ENCODE measurements at regions not wholly inside any gene's neighbourhood (a gene's known extent, or its start where the extent isn't known, plus 50 kb on each side); places are given as distances from the start of the nearest gene placed in this dataset.

DNA sequence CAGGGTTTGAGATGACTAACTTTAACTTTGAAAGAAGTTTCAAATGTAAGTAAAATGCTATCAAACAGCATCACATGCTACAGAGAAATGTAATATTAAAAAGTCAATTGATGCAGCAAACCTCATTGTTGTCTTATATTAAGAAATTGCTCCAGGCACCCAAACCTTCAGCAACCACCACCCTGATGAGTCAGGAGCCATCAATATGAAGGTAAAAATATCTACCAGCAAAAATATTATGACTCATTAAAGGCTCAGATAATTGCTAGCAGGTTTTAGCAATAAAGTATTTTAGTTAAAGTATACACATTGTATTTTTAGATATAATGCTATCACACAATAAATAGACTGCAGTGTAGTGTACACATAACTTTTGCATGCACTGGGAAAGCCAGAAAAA is 746.3 kb downstream of the ZPLD1 start:
- no peak overlapping the region for H3K4me2 ChIP-seq (ENCODE audit: control insufficient read depth, insufficient read depth)
- in situ Hi-C loops (cut with MboI) (no loop called here), intact Hi-C loops (cut with micrococcal nuclease; ENCODE audit: unreplicated experiment) (no loop called here)
- no peaks in the 10 kb centered on the region for H3K79me2 ChIP-seq (ENCODE audit: control insufficient read depth, insufficient read depth, low read length)
- no peaks in the 10 kb centered on the region for H3K4me1 ChIP-seq (ENCODE audit: control insufficient read depth, insufficient read depth, low read length)
- ChIA-PET SMC1A (ENCODE audit: uncharacterized antibody, unreplicated experiment) (no interaction called here), POLR2A (no interaction called here), CTCF (no interaction called here), RAD21 (ENCODE audit: unreplicated experiment) (no interaction called here)
- H3K9me3 ChIP-seq (replicated peaks; ENCODE audit: control insufficient read depth, insufficient read depth, low read length): no peaks in the 10 kb centered on the region
- TF ChIP-seq HDGF (IDR thresholded peaks at IDR 0.05) (no peak), MTA2 (IDR thresholded peaks at IDR 0.05; ENCODE audit: low read depth) (no peak), RB1 (IDR thresholded peaks at IDR 0.05; ENCODE audit: borderline replicate concordance) (no peak), KAT2A (conservative IDR thresholded peaks at IDR 0.05; ENCODE audit: control insufficient read depth, low read depth, low read length) (no peak), BCL11A (IDR thresholded peaks at IDR 0.05; ENCODE audit: low read depth, low read length) (no peak), BMI1 (IDR thresholded peaks at IDR 0.05; ENCODE audit: borderline replicate concordance) (no peak), RFX5 (IDR thresholded peaks at IDR 0.05; ENCODE audit: low read depth, low read length) (no peak), ZBTB4 (CRISPR knock-in tag; IDR thresholded peaks at IDR 0.05) (no peak), ATF2 (IDR thresholded peaks at IDR 0.05; ENCODE audit: low read length) (no peak), SMAD1 (IDR thresholded peaks at IDR 0.05; ENCODE audit: low read depth, partially characterized antibody) (no peak), USF1 (IDR thresholded peaks at IDR 0.05; ENCODE audit: borderline replicate concordance, extremely low read length, insufficient read depth, low read depth, low read length) (no peak), CREB1 (IDR thresholded peaks at IDR 0.05; ENCODE audit: low read depth) (no peak)
- no peak overlapping the region for H3K4me3 ChIP-seq
- no peak overlapping the region for H3K27ac ChIP-seq (ENCODE audit: control insufficient read depth, insufficient read depth)
- DNase-seq (ENCODE audit: low read depth, low spot score) (no peak), ATAC-seq (no peak), FAIRE-seq (no peak)
- no peak overlapping the region for H3K9ac ChIP-seq (ENCODE audit: control insufficient read depth, insufficient read depth, low read length)
- H4K20me1 ChIP-seq (ENCODE audit: control insufficient read depth, insufficient read depth): no peaks in the 10 kb centered on the region
- no peaks in the 10 kb centered on the region for H3K36me3 ChIP-seq (ENCODE audit: control insufficient read depth in 2 of 2, insufficient read depth in 2 of 2, low read length in 1 of 2)
- no peaks in the 10 kb centered on the region for H3K27me3 ChIP-seq (replicated peaks in 1 of 2; ENCODE audit: control insufficient read depth in 2 of 2, insufficient read depth in 2 of 2, low read length in 1 of 2)
- H2AFZ ChIP-seq (ENCODE audit: control insufficient read depth, low read depth, low read length): no peak overlapping the region
- BruUV-seq (replicated peaks): no TSS peak
